HCT116 (cell line): ENCODE measurements at regions not wholly inside any gene's neighbourhood (a gene's known extent, or its start where the extent isn't known, plus 50 kb on each side); places are given as distances from the start of the nearest gene placed in this dataset.

Source experiments
- ATAC-seq: fragments of 200-7000 bp; cut with Tn5 transposase; 2 replicates; pipeline ENCODE4 v1.9.1; 2020; ENCODE audit warnings: mild to moderate bottlenecking, moderate library complexity
- BruUV-seq: library from RNA; stranded (reverse); fragments of 400-500 nt; replicated peaks from 2 replicates; lab custom pipeline; 2021; lab: Mats Ljungman, UMichigan
- CTCF ChIA-PET: fragments of 300-600 bp; sonication (Branson Sonifier 250); formaldehyde crosslinking; loops from one replicate; lab custom pipeline; 2021; ENCODE audit warnings: antibody characterized with exemption; lab: Charles Lee
- POLR2A ChIA-PET: fragments of 300-600, 350-600 bp; sonication (Branson Sonifier 250); formaldehyde crosslinking; loops from one replicate; lab custom pipeline; 2021; ENCODE audit warnings: antibody characterized with exemption; lab: Charles Lee
- RAD21 ChIA-PET, 2 experiments: fragments of 300-600 bp; sonication (Branson Sonifier 250); formaldehyde crosslinking; loops; one replicate each; lab custom pipeline; 2023; ENCODE audit warnings: low total read pairs in 2 of 2; ENCODE audit not compliant: uncharacterized antibody in 2 of 2, unreplicated experiment in 2 of 2, low non-redundant PET in 1 of 2; lab: Charles Lee
- DNase-seq: peaks from one replicate; pipeline ENCODE4 v3.0.0-alpha.2; 2010; ENCODE audit warnings: low read depth, low spot score
- H2AFZ ChIP-seq: fragments of 200-600 bp; shearing (Covaris generic), sonication (generic); 2 replicates; pipeline ENCODE4 v1.6.1; 2017; ENCODE audit warnings: low read depth, mixed run types, mixed read lengths, antibody characterized with exemption, low read length; ENCODE audit not compliant: poor library complexity, severe bottlenecking
- H3K27ac ChIP-seq: 2 replicates; pipeline ENCODE4 v1.5.1; 2012; ENCODE audit warnings: low read depth, low read length
- H3K27me3 ChIP-seq: fragments of 200-600 bp; sonication (generic); 2 replicates; pipeline ENCODE4 v1.6.1; 2016; ENCODE audit warnings: mixed run types, low read length, mixed read lengths; ENCODE audit not compliant: insufficient read depth
- H3K36me3 ChIP-seq, 2 experiments: fragments of 200-500 bp in 1 of 2; fragments of 200-600 bp in 1 of 2; sonication (Bioruptor generic) in 1 of 2; sonication (generic) in 1 of 2; 2 replicates each; pipeline versions ENCODE4 v1.5.1 to v1.6.1; 2014 to 2016; ENCODE audit warnings: low read length in 2 of 2, inconsistent platforms in 1 of 2, mixed read lengths in 1 of 2, mixed run types in 1 of 2; ENCODE audit not compliant: insufficient read depth in 2 of 2, control insufficient read depth in 1 of 2
- H3K4me1 ChIP-seq, 2 experiments: fragments of 200-600 bp in 1 of 2; sonication (generic) in 1 of 2; 2 replicates each; pipeline versions ENCODE4 v1.5.1 to v1.6.1; 2012 to 2017; ENCODE audit warnings: low read length in 2 of 2, inconsistent platforms in 1 of 2, mild to moderate bottlenecking in 1 of 2, mixed read lengths in 1 of 2, mixed run types in 1 of 2, moderate library complexity in 1 of 2; ENCODE audit not compliant: insufficient read depth in 2 of 2, control insufficient read depth in 1 of 2
- H3K4me2 ChIP-seq: fragments of 200-600 bp; sonication (generic); 2 replicates; pipeline ENCODE4 v1.6.1; 2017; ENCODE audit warnings: mixed run types, low read length, mixed read lengths
- H3K4me3 ChIP-seq, 2 experiments: fragments of 200-600 bp in 1 of 2; sonication (generic) in 1 of 2; replicated peaks in 1 of 2; 2 replicates each; pipeline ENCODE4 v1.5.1; 2011 to 2016; ENCODE audit warnings: low read length in 2 of 2, control low read depth in 1 of 2, low read depth in 1 of 2, mild to moderate bottlenecking in 1 of 2, mixed read lengths in 1 of 2, mixed run types in 1 of 2
- H3K79me2 ChIP-seq: fragments of 200-600 bp; sonication (generic); 2 replicates; pipeline ENCODE4 v1.6.1; 2017; ENCODE audit warnings: mild to moderate bottlenecking, mixed run types, low read length, moderate library complexity, mixed read lengths; ENCODE audit not compliant: insufficient read depth
- H3K9ac ChIP-seq: fragments of 200-600 bp; sonication (generic); 2 replicates; pipeline ENCODE4 v1.6.1; 2016; ENCODE audit warnings: low read length, mixed read lengths
- H3K9me2 ChIP-seq: fragments of 200-600 bp; sonication (generic), shearing (Covaris generic); 2 replicates; pipeline ENCODE4 v1.6.1; 2017; ENCODE audit warnings: mixed run types, mild to moderate bottlenecking, moderate library complexity; ENCODE audit not compliant: insufficient read depth
- H3K9me3 ChIP-seq, 2 experiments: fragments of 200-500 bp in 1 of 2; fragments of 200-600 bp in 1 of 2; sonication (Bioruptor generic) in 1 of 2; sonication (generic) in 1 of 2; 2 replicates each; pipeline ENCODE4 v1.6.1; 2014 to 2017; ENCODE audit warnings: low read length in 2 of 2, mixed read lengths in 2 of 2, inconsistent platforms in 1 of 2, low read depth in 1 of 2, mild to moderate bottlenecking in 1 of 2, mixed run types in 1 of 2, moderate library complexity in 1 of 2; ENCODE audit not compliant: control insufficient read depth in 1 of 2, insufficient read depth in 1 of 2
- H4K20me1 ChIP-seq: fragments of 200-600 bp; sonication (generic), shearing (Covaris generic); 2 replicates; pipeline ENCODE4 v1.6.1; 2017; ENCODE audit warnings: mixed run types, mild to moderate bottlenecking, moderate library complexity; ENCODE audit not compliant: insufficient read depth
- ATF3 ChIP-seq: IDR thresholded peaks from 2 replicates; pipeline ENCODE4 v1.6.1; 2012
- CTCF ChIP-seq, 3 experiments: fragments of 200-600 bp in 1 of 3; sonication (generic) in 1 of 3; IDR thresholded peaks in 2 of 3; conservative IDR thresholded peaks in 1 of 3; 2 replicates each; pipeline ENCODE4 v1.5.1; 2012 to 2017; ENCODE audit warnings: low read depth in 2 of 3, low read length in 2 of 3, antibody characterized with exemption in 1 of 3, borderline replicate concordance in 1 of 3, control low read depth in 1 of 3, mild to moderate bottlenecking in 1 of 3, mixed read lengths in 1 of 3, mixed run types in 1 of 3, moderate library complexity in 1 of 3; ENCODE audit not compliant: insufficient read depth in 1 of 3
- MAX ChIP-seq: IDR thresholded peaks from 2 replicates; pipeline ENCODE4 v1.6.1; 2012
- POLR2A ChIP-seq: IDR thresholded peaks from 2 replicates; pipeline ENCODE4 v1.7.0; 2011; ENCODE audit warnings: borderline replicate concordance; ENCODE audit not compliant: insufficient read depth, insufficient read length; ENCODE audit errors: extremely low read depth
- POLR2AphosphoS5 ChIP-seq: IDR thresholded peaks from 2 replicates; pipeline ENCODE4 v1.6.1; 2011; ENCODE audit warnings: mild to moderate bottlenecking, low read depth, low read length, moderate library complexity
- SRF ChIP-seq: IDR thresholded peaks from 2 replicates; pipeline ENCODE4 v1.6.1; 2012; ENCODE audit warnings: low read depth
- TCF7L2 ChIP-seq: IDR thresholded peaks from 2 replicates; pipeline ENCODE4 v1.7.0; 2011; ENCODE audit warnings: borderline replicate concordance, inconsistent platforms; ENCODE audit not compliant: insufficient read depth, insufficient read length; ENCODE audit errors: extremely low read depth
- ZBTB33 ChIP-seq: IDR thresholded peaks from 2 replicates; pipeline ENCODE4 v1.6.1; 2011; ENCODE audit warnings: mild to moderate bottlenecking, low read length, moderate library complexity; ENCODE audit not compliant: insufficient replicate concordance; ENCODE audit errors: extremely low read depth
- ZFX ChIP-seq: fragments of 450-650 bp; IDR thresholded peaks from 2 replicates; pipeline ENCODE4 v1.6.1; 2017
- intact Hi-C: fragments of 100-400 bp; cut with micrococcal nuclease; formaldehyde crosslinking; loops from 2 replicates; pipeline ENCODE4 v1.10.0; 2022

- ChIA-PET POLR2A (interaction anchor here (1.5 kb wide), 1 partner anchor 15 kb away, joined by 3 read pairs; no protein-coding TSS in a partner anchor), RAD21 (no interaction called here), CTCF (no interaction called here)
- no peak overlapping the region for H3K27ac ChIP-seq
- H3K9me3 ChIP-seq, result no peaks in the 10 kb centered on the region
- no peaks in the 10 kb centered on the region for H3K36me3 ChIP-seq
- H3K9me2 ChIP-seq, result no peaks in the 10 kb centered on the region
- DNase-seq (no peak), ATAC-seq (no peak)
- no peaks in the 10 kb centered on the region for H4K20me1 ChIP-seq
- intact Hi-C loops, result no loop called here
- H3K4me2 ChIP-seq, result no peak overlapping the region
- no peaks in the 10 kb centered on the region for H3K79me2 ChIP-seq
- no peak overlapping the region for H2AFZ ChIP-seq
- no peaks in the 10 kb centered on the region for H3K4me1 ChIP-seq
- no peak for TF ChIP-seq MAX
- no peak for TF ChIP-seq ZFX
- no peak for TF ChIP-seq SRF
- no peak for TF ChIP-seq ATF3
- TF ChIP-seq POLR2A, result no peak
- TF ChIP-seq TCF7L2, result no peak
- no peak for TF ChIP-seq POLR2AphosphoS5
- TF ChIP-seq ZBTB33, result no peak
- no peak for TF ChIP-seq CTCF (IDR thresholded peaks at IDR 0.05 in 2 of 3, conservative IDR thresholded peaks at IDR 0.05 in 1 of 3; ENCODE audit: borderline replicate concordance in 1 of 3, insufficient read depth in 1 of 3, low read depth in 2 of 3, low read length in 2 of 3)
- no peaks in the 10 kb centered on the region for H3K27me3 ChIP-seq
- no TSS peak for BruUV-seq
- H3K9ac ChIP-seq, result no peak overlapping the region
- no peak overlapping the region for H3K4me3 ChIP-seq
Measured at GRCh38 chr1:168374566-168374965, 93.9 kb downstream of the TBX19 start.
